Small intestine (tissue), 7 donors: ENCODE measurements at regions not wholly inside any gene's neighbourhood (a gene's known extent, or its start where the extent isn't known, plus 50 kb on each side); places are given as distances from the start of the nearest gene placed in this dataset.

Source experiments
- DNase-seq, 2 donors: peaks; one replicate each; pipeline versions ENCODE4 v3.0.0 to v3.0.0-alpha.2; 2013
- FAIRE-seq: peaks from 2 replicates; lab custom pipeline; 2012; peaks lifted over from hg19 to GRCh38; lab: Jason Lieb, UNC
- H3K27ac ChIP-seq, 3 donors: one replicate each; pipeline ENCODE4 v1.5.1; 2013; ENCODE audit warnings: low read length in 2 of 3, mild to moderate bottlenecking in 2 of 3, control low read depth in 1 of 3, inconsistent platforms in 1 of 3, low read depth in 1 of 3, moderate library complexity in 1 of 3
- H3K27me3 ChIP-seq, 3 donors: one replicate each; pipeline ENCODE4 v1.6.1; 2013; ENCODE audit warnings: low read length in 3 of 3, inconsistent platforms in 1 of 3; ENCODE audit not compliant: control insufficient read depth in 3 of 3, insufficient read depth in 3 of 3
- H3K36me3 ChIP-seq, 3 donors: one replicate each; pipeline ENCODE4 v1.6.1; 2013; ENCODE audit warnings: low read length in 3 of 3, inconsistent platforms in 1 of 3, low read depth in 1 of 3, mild to moderate bottlenecking in 1 of 3, moderate library complexity in 1 of 3; ENCODE audit not compliant: control insufficient read depth in 3 of 3, insufficient read depth in 2 of 3
- H3K4me1 ChIP-seq, 3 donors: one replicate each; pipeline ENCODE4 v1.6.1; 2013; ENCODE audit warnings: low read length in 2 of 3, inconsistent platforms in 1 of 3, low read depth in 1 of 3, mild to moderate bottlenecking in 1 of 3, moderate library complexity in 1 of 3; ENCODE audit not compliant: control insufficient read depth in 3 of 3, insufficient read depth in 2 of 3
- H3K4me3 ChIP-seq, 3 donors: one replicate each; pipeline ENCODE4 v1.5.1; 2013; ENCODE audit warnings: low read length in 3 of 3, control low read depth in 1 of 3, inconsistent platforms in 1 of 3, low read depth in 1 of 3, mild to moderate bottlenecking in 1 of 3, moderate library complexity in 1 of 3
- H3K9me3 ChIP-seq, 2 donors: one replicate each; pipeline ENCODE4 v1.6.1; 2013; ENCODE audit warnings: low read depth in 1 of 2, low read length in 1 of 2; ENCODE audit not compliant: control insufficient read depth in 2 of 2, insufficient read depth in 1 of 2
- WGBS, 3 donors: extraction: QIAGEN DNeasy Blood & Tissue Kit; methylation state at CpG; one replicate each; pipeline ENCODE4 v1.1.7; 2013; 5-methylcytosine and 5-hydroxymethylcytosine counted together
- donor health status: healthy with polysubstance abuse.
- donor health status: control.
- donor health status: control.
- donor health status: Bipolar disorder and iron deficiency.
- donor health status: healthy.

DNA sequence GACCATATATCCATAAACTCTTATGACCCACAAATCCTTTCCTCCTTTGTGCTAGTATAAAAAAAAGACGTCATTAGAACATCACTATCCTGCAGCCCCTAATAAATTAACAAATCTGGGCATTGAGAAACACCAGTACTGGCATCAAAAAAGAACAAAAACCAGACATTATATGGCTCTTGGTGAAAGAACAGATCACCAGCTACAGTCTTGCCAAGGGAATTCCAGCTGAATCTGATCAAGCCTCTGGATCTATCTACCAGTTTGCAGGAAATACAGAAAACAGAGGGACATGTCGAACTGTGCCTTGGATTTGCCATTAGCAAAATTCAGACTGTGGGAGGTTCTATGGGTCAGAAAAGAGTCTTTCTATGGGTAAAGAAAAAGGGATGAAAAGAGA is 93.7 kb upstream of the DDX18 start:
- FAIRE-seq: no peak
- no peaks in the 10 kb centered on the region for H3K27me3 ChIP-seq
- WGBS, 3 donors: 65 to 81% (median 76%) methylated on average over 2 of the region's 2 CpGs

GRCh38 chr2:117723483-117723882 is 91.0 kb upstream of the DDX18 start:
- DNase-seq (no peak), FAIRE-seq (no peak)
- H3K27me3 ChIP-seq: no peaks in the 10 kb centered on the region
- no peak overlapping the region for H3K27ac ChIP-seq
- peaks cover 0 to 9% (median 0%) of the 10 kb centered on the region in 3 donors for H3K4me1 ChIP-seq
- H3K9me3 ChIP-seq: peaks cover 0 to 10% of the 10 kb centered on the region in 2 donors
- WGBS, 3 donors: 71 to 82% (median 80%) methylated on average over 2 of the region's 2 CpGs
- H3K4me3 ChIP-seq: no peak overlapping the region
- H3K36me3 ChIP-seq: no peaks in the 10 kb centered on the region

More for the DNA sequence above, 93.7 kb upstream of the DDX18 start:
- Histone ChIP-seq H3K4me1 (peaks cover 0 to 2% (median 0%) of the 10 kb centered on the region in 3 donors), H3K4me3 (no peak overlapping the region), H3K36me3 (no peaks in the 10 kb centered on the region), H3K27ac (no peak overlapping the region), H3K9me3 (peaks cover 0 to 10% of the 10 kb centered on the region in 2 donors)
- DNase-seq: no peak

DNA sequence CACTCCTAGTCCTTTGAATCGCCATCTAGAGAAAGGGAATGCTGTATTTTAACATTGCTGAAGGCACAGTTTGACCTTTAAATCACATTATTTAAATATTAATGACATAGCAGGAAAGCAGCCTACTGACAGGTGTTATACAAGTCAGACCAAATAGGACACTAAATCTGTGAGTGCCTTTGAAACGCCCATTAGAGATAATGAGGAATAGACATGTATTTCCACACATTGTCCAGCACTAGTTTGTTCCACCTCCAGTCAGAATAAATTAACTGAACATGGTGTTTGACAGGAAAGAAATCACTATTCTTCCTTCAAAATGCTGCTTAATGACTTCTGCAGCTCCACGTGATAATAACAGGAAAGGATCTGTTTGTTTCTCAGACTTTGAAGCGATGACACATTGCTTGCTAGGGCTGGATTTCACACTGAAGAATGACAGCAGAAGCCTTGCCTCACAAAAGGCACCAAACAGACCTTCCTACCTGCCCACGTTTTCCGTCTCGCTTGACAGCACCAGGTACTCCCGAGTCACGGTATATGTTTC is 90.5 kb upstream of the DDX18 start:
- peaks cover 0 to 9% (median 0%) of the 10 kb centered on the region in 3 donors for H3K4me1 ChIP-seq

GRCh38 chr2:117726747-117727146 is 87.7 kb upstream of the DDX18 start:
- DNase-seq (no peak), FAIRE-seq (no peak)
- no peak overlapping the region for H3K4me3 ChIP-seq
- H3K4me1 ChIP-seq: peaks cover 0 to 9% (median 0%) of the 10 kb centered on the region in 3 donors
- H3K9me3 ChIP-seq: peaks cover 0 to 18% of the 10 kb centered on the region in 2 donors
- H3K27ac ChIP-seq: no peak overlapping the region
- no peaks in the 10 kb centered on the region for H3K27me3 ChIP-seq
- WGBS, 3 donors: 48 to 70% (median 69%) methylated on average over 5 of the region's 5 CpGs
- no peaks in the 10 kb centered on the region for H3K36me3 ChIP-seq

More for the DNA sequence above, 90.5 kb upstream of the DDX18 start:
- Histone ChIP-seq H3K27ac (no peak overlapping the region), H3K36me3 (no peaks in the 10 kb centered on the region), H3K27me3 (no peaks in the 10 kb centered on the region), H3K9me3 (peaks cover 0 to 10% of the 10 kb centered on the region in 2 donors), H3K4me3 (no peak overlapping the region)
- WGBS, 3 donors: 70 to 74% (median 72%) methylated on average over 9 of the region's 9 CpGs
- FAIRE-seq (no peak), DNase-seq (peak in 1 of 2 donors; percentile 6)

GRCh38 chr2:117737846-117738245 is 76.6 kb upstream of the DDX18 start:
- H3K4me3 ChIP-seq: no peak overlapping the region
- no peaks in the 10 kb centered on the region for H3K36me3 ChIP-seq
- H3K4me1 ChIP-seq: no peaks in the 10 kb centered on the region
- H3K27ac ChIP-seq: no peak overlapping the region
- no peaks in the 10 kb centered on the region for H3K9me3 ChIP-seq
- DNase-seq (no peak), FAIRE-seq (no peak)
- H3K27me3 ChIP-seq: no peaks in the 10 kb centered on the region

DNA sequence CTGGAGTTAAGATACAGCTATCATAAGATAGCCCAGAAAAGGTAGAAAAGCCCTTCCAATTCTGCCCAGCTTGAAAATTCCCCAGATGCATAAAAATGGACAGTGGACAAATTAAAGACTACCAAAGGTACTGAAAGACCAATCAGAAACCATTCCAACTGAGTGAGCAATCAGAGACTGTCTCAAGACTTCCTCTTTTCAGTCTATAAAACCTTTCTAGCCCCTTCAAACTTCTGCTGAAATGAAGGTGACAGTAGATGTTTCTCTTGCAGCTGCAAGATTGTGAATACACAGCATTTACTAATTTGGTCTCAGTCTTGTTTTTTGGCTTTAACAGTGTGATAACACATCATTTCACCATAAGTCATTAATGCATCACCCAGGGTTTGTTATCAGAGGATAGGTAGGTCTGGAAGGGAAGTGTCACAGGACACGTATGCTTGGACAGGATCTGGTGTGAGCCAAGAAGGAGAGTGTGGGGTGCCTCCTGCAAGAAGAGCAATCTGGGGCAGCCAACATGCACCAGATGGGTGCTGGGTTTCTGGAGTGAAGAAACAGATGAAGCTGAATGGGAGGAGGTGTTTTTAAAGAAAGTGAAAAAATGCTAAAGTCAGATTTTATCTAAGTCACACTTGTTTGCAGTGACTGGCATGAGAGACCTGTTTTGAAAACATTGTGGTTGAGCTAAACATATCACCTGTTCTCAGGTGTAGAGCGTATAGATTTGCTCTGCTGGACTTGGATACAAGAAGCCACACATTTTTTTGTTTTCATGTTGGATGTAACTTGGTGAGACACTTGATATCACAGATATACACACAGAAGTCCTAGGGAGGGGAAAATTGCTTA is 75.3 kb upstream of the DDX18 start:
- Histone ChIP-seq H3K27me3 (no peaks in the 10 kb centered on the region), H3K4me3 (no peak overlapping the region), H3K4me1 (no peaks in the 10 kb centered on the region), H3K27ac (no peak overlapping the region), H3K9me3 (no peaks in the 10 kb centered on the region), H3K36me3 (no peaks in the 10 kb centered on the region)
- DNase-seq (no peak), FAIRE-seq (no peak)
- WGBS, 3 donors: 62 to 80% (median 70%) methylated on average over 2 of the region's 2 CpGs

DNA sequence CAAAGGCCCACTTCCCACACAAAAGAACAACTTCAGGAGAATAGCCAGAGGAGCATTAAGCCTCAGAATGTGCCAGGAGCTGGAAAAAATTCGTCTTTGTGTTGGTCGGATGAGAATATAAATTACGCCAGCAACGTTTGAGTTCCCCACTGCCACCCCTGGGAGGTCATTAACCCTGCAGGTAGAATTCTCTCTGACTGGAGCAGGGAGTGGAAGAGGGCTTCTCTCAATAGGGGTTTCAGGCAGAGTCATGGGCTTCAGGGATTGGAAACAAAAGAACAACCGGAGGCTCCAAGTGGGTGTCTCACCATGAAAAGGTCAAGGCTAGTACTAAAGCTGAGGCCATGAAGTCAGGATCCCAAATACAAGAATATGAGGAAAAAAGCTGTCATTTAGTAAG is 69.0 kb upstream of the DDX18 start:
- DNase-seq (no peak), FAIRE-seq (no peak)
- Histone ChIP-seq H3K27me3 (no peaks in the 10 kb centered on the region), H3K36me3 (no peaks in the 10 kb centered on the region), H3K27ac (no peak overlapping the region), H3K9me3 (no peaks in the 10 kb centered on the region), H3K4me3 (no peak overlapping the region), H3K4me1 (no peaks in the 10 kb centered on the region)
- WGBS, 3 donors: 62 to 71% (median 62%) methylated on average over 5 of the region's 5 CpGs

- no peaks in the 10 kb centered on the region for H3K27me3 ChIP-seq
- no peak overlapping the region for H3K27ac ChIP-seq
- no peak for FAIRE-seq
- H3K4me3 ChIP-seq: no peak overlapping the region
- no peaks in the 10 kb centered on the region for H3K4me1 ChIP-seq
- no peaks in the 10 kb centered on the region for H3K9me3 ChIP-seq
- DNase-seq: no peak
- H3K36me3 ChIP-seq: no peaks in the 10 kb centered on the region
- WGBS, 3 donors: 54 to 66% (median 60%) methylated on average over 2 of the region's 2 CpGs
These were observed 58.7 kb upstream of the DDX18 start for GRCh38 chr2:117755768-117756167.
